ENCODE measurements at regions not wholly inside any gene's neighbourhood (a gene's known extent, or its start where the extent isn't known, plus 50 kb on each side); places are given as distances from the start of the nearest gene placed in this dataset.

DNA sequence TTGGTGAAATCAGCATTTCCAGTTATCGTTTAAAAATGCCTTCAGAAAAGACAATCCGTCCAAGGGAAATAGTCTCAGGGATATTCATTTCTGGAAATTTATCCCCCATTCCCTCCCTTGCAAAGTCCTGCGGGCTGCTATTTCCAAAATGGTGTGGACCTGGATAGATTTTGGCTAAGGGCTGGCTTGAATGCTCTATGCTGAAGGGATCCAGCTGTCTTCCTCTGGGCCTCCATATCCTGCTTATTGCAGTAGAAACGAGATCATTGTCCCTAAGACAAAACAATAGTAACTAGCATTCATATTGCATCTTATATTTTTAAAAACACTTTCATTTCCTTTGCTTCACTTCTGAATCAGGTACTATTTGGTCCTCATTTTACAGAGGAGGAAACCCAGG lies 129.9 kb downstream of the ANKRD60 start:
- TF ChIP-seq, protein P1, sequence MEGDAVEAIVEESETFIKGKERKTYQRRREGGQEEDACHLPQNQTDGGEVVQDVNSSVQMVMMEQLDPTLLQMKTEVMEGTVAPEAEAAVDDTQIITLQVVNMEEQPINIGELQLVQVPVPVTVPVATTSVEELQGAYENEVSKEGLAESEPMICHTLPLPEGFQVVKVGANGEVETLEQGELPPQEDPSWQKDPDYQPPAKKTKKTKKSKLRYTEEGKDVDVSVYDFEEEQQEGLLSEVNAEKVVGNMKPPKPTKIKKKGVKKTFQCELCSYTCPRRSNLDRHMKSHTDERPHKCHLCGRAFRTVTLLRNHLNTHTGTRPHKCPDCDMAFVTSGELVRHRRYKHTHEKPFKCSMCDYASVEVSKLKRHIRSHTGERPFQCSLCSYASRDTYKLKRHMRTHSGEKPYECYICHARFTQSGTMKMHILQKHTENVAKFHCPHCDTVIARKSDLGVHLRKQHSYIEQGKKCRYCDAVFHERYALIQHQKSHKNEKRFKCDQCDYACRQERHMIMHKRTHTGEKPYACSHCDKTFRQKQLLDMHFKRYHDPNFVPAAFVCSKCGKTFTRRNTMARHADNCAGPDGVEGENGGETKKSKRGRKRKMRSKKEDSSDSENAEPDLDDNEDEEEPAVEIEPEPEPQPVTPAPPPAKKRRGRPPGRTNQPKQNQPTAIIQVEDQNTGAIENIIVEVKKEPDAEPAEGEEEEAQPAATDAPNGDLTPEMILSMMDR (IDR thresholded peaks at IDR 0.05; ENCODE audit: borderline replicate concordance), result no peak
- intact Hi-C loops (cut with micrococcal nuclease), result no loop called here
- H3K4me1 ChIP-seq, result no peaks in the 10 kb centered on the region
- no peaks in the 10 kb centered on the region for H3K36me3 ChIP-seq
- peaks cover 53% of the 10 kb centered on the region for H3K27me3 ChIP-seq (ENCODE audit: low read depth)
- no peaks in the 10 kb centered on the region for H3K9me3 ChIP-seq (replicated peaks)
- H3K4me3 ChIP-seq, result no peak overlapping the region
- H3K27ac ChIP-seq (replicated peaks), result no peak overlapping the region
- DNase-seq, result no peak

DNA sequence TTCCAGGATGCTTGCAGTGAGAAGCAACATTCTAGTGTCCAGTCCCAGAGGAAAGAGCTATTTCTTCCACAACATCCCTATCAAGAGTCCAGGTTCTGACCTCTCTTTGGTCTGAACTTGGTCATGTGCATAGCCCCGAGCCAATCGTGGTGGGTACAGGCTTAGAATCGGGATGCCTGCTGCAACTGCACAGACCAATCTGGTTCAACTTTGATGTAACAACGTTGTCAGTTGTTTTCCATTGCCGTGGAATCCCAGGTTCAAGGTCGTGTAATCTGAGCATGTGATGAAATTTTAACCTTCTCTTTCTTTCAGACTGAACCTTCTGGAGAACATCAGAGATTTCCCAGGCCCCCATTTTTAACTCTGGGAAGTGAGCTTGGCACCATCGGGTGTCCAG lies 130.5 kb downstream of the ANKRD60 start:
- DNase-seq, result no peak
- Histone ChIP-seq H3K4me3 (no peak overlapping the region), H3K27ac (replicated peaks) (no peak overlapping the region), H3K27me3 (ENCODE audit: low read depth) (peaks cover 46% of the 10 kb centered on the region), H3K4me1 (no peaks in the 10 kb centered on the region), H3K36me3 (no peaks in the 10 kb centered on the region), H3K9me3 (replicated peaks) (no peaks in the 10 kb centered on the region)
- intact Hi-C loops (cut with micrococcal nuclease), result no loop called here
- TF ChIP-seq, protein P1 (IDR thresholded peaks at IDR 0.05; ENCODE audit: borderline replicate concordance), result no peak

DNA sequence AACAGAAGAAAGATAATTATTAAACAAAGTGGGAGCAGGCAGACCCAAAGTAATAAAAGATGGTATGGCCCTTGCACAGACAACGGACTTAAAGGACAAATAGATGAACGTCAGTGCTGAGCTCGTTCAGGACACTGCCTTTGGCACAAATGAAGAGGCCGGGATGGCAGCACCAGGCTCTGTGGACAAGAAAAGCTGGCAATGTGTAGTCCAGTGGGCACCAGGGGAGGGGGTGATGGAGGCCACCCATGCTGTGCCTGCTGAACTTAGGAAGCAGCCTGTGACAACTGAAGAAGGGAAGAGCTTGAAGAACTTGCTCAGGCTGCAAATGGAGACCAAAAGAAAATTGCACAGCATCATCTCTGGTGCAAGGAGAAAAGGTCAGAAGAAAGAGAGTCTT lies 131.0 kb downstream of the ANKRD60 start:
- intact Hi-C loops (cut with micrococcal nuclease), result no loop called here
- Histone ChIP-seq H3K4me3 (no peak overlapping the region), H3K27ac (replicated peaks) (no peak overlapping the region), H3K4me1 (no peaks in the 10 kb centered on the region), H3K27me3 (ENCODE audit: low read depth) (peaks cover 44% of the 10 kb centered on the region), H3K9me3 (replicated peaks) (no peaks in the 10 kb centered on the region), H3K36me3 (no peaks in the 10 kb centered on the region)
- TF ChIP-seq, protein P1 (IDR thresholded peaks at IDR 0.05; ENCODE audit: borderline replicate concordance), result no peak
- DNase-seq, result no peak

DNA sequence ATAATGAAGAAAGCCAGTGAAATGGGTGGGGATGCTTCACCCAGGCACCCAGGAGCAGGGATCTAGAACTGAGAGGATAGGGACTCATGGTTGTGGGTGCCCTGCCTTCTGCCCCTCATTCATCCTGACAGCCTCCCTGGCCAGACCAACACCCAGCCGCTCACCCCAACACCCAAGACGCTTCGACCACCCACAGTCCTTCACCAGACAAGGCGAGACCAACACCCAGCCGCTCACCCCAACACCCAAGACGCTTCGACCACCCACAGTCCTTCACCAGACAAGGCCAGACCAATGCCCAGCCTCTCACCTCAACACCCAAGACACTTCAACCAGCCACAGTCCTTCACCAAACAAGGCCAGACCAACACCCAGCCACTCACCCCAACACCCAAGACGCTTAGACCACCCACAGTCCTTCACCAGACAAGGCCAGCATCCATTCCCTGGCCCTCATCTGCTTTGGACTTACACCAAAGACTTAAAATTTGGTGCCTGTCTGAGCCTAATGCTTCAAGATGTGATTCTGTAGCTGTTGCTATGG lies 131.5 kb downstream of the ANKRD60 start:
- no peak for DNase-seq
- no peaks in the 10 kb centered on the region for H3K9me3 ChIP-seq (replicated peaks)
- H3K4me3 ChIP-seq, result no peak overlapping the region
- no peaks in the 10 kb centered on the region for H3K36me3 ChIP-seq
- H3K27ac ChIP-seq (replicated peaks), result no peak overlapping the region
- no peaks in the 10 kb centered on the region for H3K4me1 ChIP-seq
- H3K27me3 ChIP-seq (ENCODE audit: low read depth), result peaks cover 40% of the 10 kb centered on the region
- TF ChIP-seq, protein P1 (IDR thresholded peaks at IDR 0.05; ENCODE audit: borderline replicate concordance), result no peak
- intact Hi-C loops (cut with micrococcal nuclease), result no loop called here

DNA sequence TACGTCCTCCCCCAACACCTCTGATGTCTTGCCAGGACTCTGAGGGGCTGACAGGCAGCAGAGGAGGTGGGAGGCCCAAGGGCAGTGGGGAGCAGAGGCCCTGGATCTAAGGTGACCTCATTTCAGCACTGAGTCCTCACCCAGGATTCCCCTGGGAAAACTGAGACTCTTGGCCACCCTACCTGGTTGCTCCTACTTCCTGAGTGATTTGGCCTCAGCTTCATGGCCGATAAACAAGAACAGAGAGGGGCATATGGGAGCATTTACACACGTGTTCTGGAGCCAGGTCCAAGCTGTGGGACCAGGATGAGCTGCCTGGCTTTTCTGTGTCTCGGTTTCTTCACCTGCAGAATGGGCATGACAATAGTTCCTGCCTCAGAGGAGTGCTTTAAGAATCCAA lies 133.8 kb downstream of the ANKRD60 start:
- peaks cover 17% of the 10 kb centered on the region for H3K27me3 ChIP-seq (ENCODE audit: low read depth)
- no peaks in the 10 kb centered on the region for H3K4me1 ChIP-seq
- no peaks in the 10 kb centered on the region for H3K36me3 ChIP-seq
- H3K4me3 ChIP-seq, result no peak overlapping the region
- TF ChIP-seq, protein P1 (IDR thresholded peaks at IDR 0.05; ENCODE audit: borderline replicate concordance), result no peak
- H3K9me3 ChIP-seq (replicated peaks), result no peaks in the 10 kb centered on the region
- intact Hi-C loops (cut with micrococcal nuclease), result no loop called here
- no peak overlapping the region for H3K27ac ChIP-seq (replicated peaks)
- no peak for DNase-seq

Measured in left ventricle myocardium inferior (tissue), 1 donor.